ENCODE measurements at regions not wholly inside any gene's neighbourhood (a gene's known extent, or its start where the extent isn't known, plus 50 kb on each side); places are given as distances from the start of the nearest gene placed in this dataset.

DNA sequence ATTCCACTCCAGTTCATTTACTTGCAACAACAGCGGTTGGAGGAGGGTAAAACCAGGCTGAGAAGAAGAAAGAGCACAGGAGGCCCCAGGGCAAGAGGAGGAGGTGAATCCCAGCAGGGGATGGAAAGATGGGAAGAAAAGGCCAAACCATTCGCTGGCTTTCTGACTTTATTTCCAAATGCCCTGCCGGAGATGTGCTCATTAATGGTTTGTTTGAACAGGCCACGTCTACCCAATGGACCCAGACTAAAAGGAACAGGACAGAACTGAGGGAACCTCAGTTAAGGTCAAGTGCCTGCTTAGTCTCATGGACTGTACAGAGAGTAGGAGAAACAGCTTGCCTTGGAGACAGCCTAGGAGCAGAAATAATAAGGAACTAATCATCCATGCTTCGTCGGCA lies 121.6 kb upstream of the NDUFV2 start:
- TF ChIP-seq CTCF (IDR thresholded peaks at IDR 0.05) (no peak), POLR2A (IDR thresholded peaks at IDR 0.05) (no peak)

Measured in transverse colon (tissue), 3 donors.